HepG2 (cell line): ENCODE measurements at regions not wholly inside any gene's neighbourhood (a gene's known extent, or its start where the extent isn't known, plus 50 kb on each side); places are given as distances from the start of the nearest gene placed in this dataset.

Source experiments
- ATAC-seq: fragments of 200-7000 bp; cut with Tn5 transposase; 3 replicates; pipeline ENCODE4 v1.9.1; 2020; ENCODE audit warnings: mild to moderate bottlenecking, moderate library complexity
- BruUV-seq: library from RNA; stranded (reverse); fragments of 400-500 nt; replicated peaks from 2 replicates; lab custom pipeline; 2021; lab: Mats Ljungman, UMichigan
- CTCF ChIA-PET: fragments of 300-600 bp; formaldehyde crosslinking; extraction: SDS; loops from one replicate; lab custom pipeline; 2021; ENCODE audit warnings: low total read pairs, inconsistent platforms, low intra/inter-chr PET ratio; lab: Yijun Ruan, JAX
- POLR2A ChIA-PET: fragments of 350-600 bp; sonication (Branson Sonifier 250); formaldehyde crosslinking; loops from one replicate; lab custom pipeline; 2020; ENCODE audit warnings: antibody characterized with exemption, inconsistent platforms; lab: Yijun Ruan, JAX
- DNase-seq: peaks from one replicate; pipeline ENCODE4 v3.0.0-alpha.2; 2015; ENCODE audit warnings: low spot score
- FAIRE-seq: peaks from 3 replicates; lab custom pipeline; 2011; peaks lifted over from hg19 to GRCh38; lab: Jason Lieb, UNC
- H2AFZ ChIP-seq: one replicate; pipeline ENCODE4 v1.6.1; 2011; ENCODE audit warnings: low read length, inconsistent platforms
- H3K27ac ChIP-seq: fragments of 300-600 bp; 3 replicates; pipeline ENCODE4 v1.8.0; 2011; ENCODE audit warnings: mixed run types, mild to moderate bottlenecking, mixed read lengths, low read length, inconsistent platforms; ENCODE audit not compliant: insufficient read depth; ENCODE audit errors: extremely low read length
- H3K27me3 ChIP-seq, 2 experiments: fragments of 200-600 bp in 1 of 2; 2 replicates in 1 of 2; 3 replicates in 1 of 2; pipeline versions ENCODE4 v1.6.0 to v1.8.0; 2011; ENCODE audit warnings: low read length in 2 of 2, mild to moderate bottlenecking in 2 of 2, moderate library complexity in 2 of 2, inconsistent platforms in 1 of 2; ENCODE audit not compliant: insufficient read depth in 2 of 2, control insufficient read depth in 1 of 2
- H3K36me3 ChIP-seq, 2 experiments: fragments of 200-600 bp in 1 of 2; replicated peaks in 1 of 2; 2 replicates in 1 of 2; 3 replicates in 1 of 2; pipeline versions ENCODE4 v1.5.1 to v1.8.0; 2011; ENCODE audit warnings: low read length in 2 of 2, inconsistent platforms in 1 of 2; ENCODE audit not compliant: insufficient read depth in 2 of 2, control insufficient read depth in 1 of 2
- H3K4me1 ChIP-seq: 2 replicates; pipeline ENCODE4 v1.5.1; 2012; ENCODE audit warnings: low read length, inconsistent platforms; ENCODE audit not compliant: insufficient read depth
- H3K4me2 ChIP-seq: 2 replicates; pipeline ENCODE4 v1.6.0; 2011; ENCODE audit warnings: low read depth, low read length, inconsistent platforms
- H3K4me3 ChIP-seq, 3 experiments: fragments of 200-600 bp in 1 of 3; sonication (generic), shearing (Covaris generic) in 1 of 3; replicated peaks in 1 of 3; 2 replicates each; pipeline ENCODE4 v1.5.1; 2011 to 2016; ENCODE audit warnings: low read length in 3 of 3, inconsistent platforms in 2 of 3, low read depth in 2 of 3, mild to moderate bottlenecking in 2 of 3, control low read depth in 1 of 3, mixed read lengths in 1 of 3; ENCODE audit not compliant: insufficient read depth in 1 of 3
- H3K79me2 ChIP-seq: one replicate; pipeline ENCODE4 v1.6.1; 2011; ENCODE audit warnings: low read length, inconsistent platforms; ENCODE audit not compliant: insufficient read depth
- H3K9ac ChIP-seq: 2 replicates; pipeline ENCODE4 v1.6.0; 2011; ENCODE audit warnings: mild to moderate bottlenecking, low read depth, low read length, inconsistent platforms; ENCODE audit not compliant: insufficient read depth
- H3K9me3 ChIP-seq: 2 replicates; pipeline ENCODE4 v1.5.1; 2012; ENCODE audit warnings: mild to moderate bottlenecking, low read length
- H4K20me1 ChIP-seq: 2 replicates; pipeline ENCODE4 v1.6.0; 2011; ENCODE audit warnings: inconsistent platforms, mild to moderate bottlenecking, low read length, moderate library complexity; ENCODE audit not compliant: insufficient read depth
- ATRX ChIP-seq: sonication (generic); formaldehyde crosslinking; IDR thresholded peaks from 2 replicates; pipeline ENCODE4 v1.4.0; 2020; ENCODE audit warnings: missing genetic modification reagents, borderline replicate concordance
- FOXP1 ChIP-seq, 2 experiments: fragments of 450-650 bp in 1 of 2; IDR thresholded peaks; 2 replicates each; pipeline ENCODE4 v1.6.1; 2017 to 2018; ENCODE audit warnings: antibody characterized with exemption in 1 of 2
- GZF1 ChIP-seq: sonication (generic); formaldehyde crosslinking; IDR thresholded peaks from 2 replicates; pipeline ENCODE4 v1.5.1; 2020; ENCODE audit warnings: mild to moderate bottlenecking, missing genetic modification reagents
- HNRNPLL ChIP-seq: fragments of 200-400 bp; formaldehyde crosslinking; IDR thresholded peaks from 2 replicates; pipeline ENCODE4 v1.6.1; 2017; ENCODE audit warnings: mild to moderate bottlenecking, low read depth, low read length; ENCODE audit not compliant: poor library complexity, severe bottlenecking
- MYNN ChIP-seq: sonication (generic); formaldehyde crosslinking; IDR thresholded peaks from 2 replicates; pipeline ENCODE4 v1.4.0; 2020; ENCODE audit warnings: mild to moderate bottlenecking, low read depth, missing genetic modification reagents
- NBN ChIP-seq: fragments of 450-650 bp; conservative IDR thresholded peaks from 2 replicates; pipeline ENCODE4 v1.6.1; 2017
- RFX1 ChIP-seq: fragments of 450-650 bp; IDR thresholded peaks from 2 replicates; pipeline ENCODE4 v1.6.1; 2017
- TCF7 ChIP-seq: sonication (generic); IDR thresholded peaks from 2 replicates; pipeline ENCODE4 v1.6.1; 2016; ENCODE audit warnings: antibody characterized with exemption, low read depth
- WGBS: methylation state at CpG from one replicate; pipeline ENCODE4 v1.1.6; 2017; ENCODE audit warnings: low lambda C conversion rate; 5-methylcytosine and 5-hydroxymethylcytosine counted together
- in situ Hi-C: cut with HindIII; loops from 2 replicates; pipeline ENCODE4 v1.10.0; 2017; ENCODE audit warnings: low pct_unique_long_range_greater_than_20kb; ENCODE audit not compliant: extremely low pct_ligation_motif_present
- intact Hi-C: fragments of 100-400 bp; cut with micrococcal nuclease; formaldehyde crosslinking; loops from one replicate; pipeline ENCODE4 v1.10.0; 2022; ENCODE audit not compliant: unreplicated experiment
- TF ChIP-seq, protein P1 (sequence below): IDR thresholded peaks from 2 replicates; pipeline ENCODE4 v1.6.1; 2016; ENCODE audit warnings: mild to moderate bottlenecking
- TF ChIP-seq, protein P2 (sequence below): sonication (generic); formaldehyde crosslinking; IDR thresholded peaks from 2 replicates; pipeline ENCODE4 v1.9.0; 2022; ENCODE audit warnings: low read depth, missing genetic modification reagents
- TF ChIP-seq, protein P3 (sequence below): sonication (generic); formaldehyde crosslinking; IDR thresholded peaks from 2 replicates; pipeline ENCODE4 v1.9.0; 2021; ENCODE audit warnings: missing genetic modification reagents, borderline replicate concordance

DNA sequence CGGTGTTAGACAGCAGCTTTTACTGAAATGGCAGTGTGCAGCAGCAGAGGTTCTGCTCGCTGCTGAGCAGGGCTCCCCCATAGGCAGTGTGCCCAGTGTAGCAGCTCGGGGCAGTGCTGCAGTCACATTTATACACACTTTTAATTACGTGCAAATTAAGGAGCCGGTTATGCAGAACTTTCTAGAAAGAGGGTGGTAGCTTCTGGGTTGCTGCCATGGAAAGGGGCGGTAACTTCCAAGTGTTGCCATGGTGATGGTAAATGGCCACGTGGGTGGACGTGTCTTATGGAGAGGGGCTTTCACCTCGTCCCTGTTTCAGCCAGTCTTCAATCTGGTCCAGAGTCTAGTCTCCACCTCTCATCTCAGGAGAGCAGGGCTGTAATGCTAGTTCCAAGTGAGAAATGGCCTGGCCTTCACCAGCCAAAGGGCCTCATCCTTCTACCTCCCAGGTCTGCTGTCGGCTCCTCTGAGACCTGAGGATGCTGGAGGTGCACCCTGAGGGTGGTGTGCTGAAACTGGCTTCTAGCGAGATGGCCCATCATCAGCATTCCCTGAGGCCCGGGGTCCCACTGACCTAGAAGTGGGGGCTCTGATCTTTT, 180.5 kb upstream of the PMEPA1 start:
- Histone ChIP-seq H3K9ac (no peak overlapping the region), H3K79me2 (no peaks in the 10 kb centered on the region), H2AFZ (no peak overlapping the region), H3K36me3 (no peaks in the 10 kb centered on the region), H3K4me2 (no peak overlapping the region), H3K4me3 (no peak overlapping the region), H3K4me1 (no peaks in the 10 kb centered on the region), H4K20me1 (no peaks in the 10 kb centered on the region), H3K9me3 (no peaks in the 10 kb centered on the region), H3K27me3 (peaks cover 8 to 39% of the 10 kb centered on the region in 2 experiments; a peak in 4 of 5 replicates), H3K27ac (no peak overlapping the region)
- WGBS = 30% methylated on average over 12 of the region's 12 CpGs
- DNase-seq (no peak), ATAC-seq (no peak), FAIRE-seq (no peak)
- TF ChIP-seq RFX1 (peak; percentile 4; the same call in 1 of the 2 replicates), HNRNPLL (no peak), GZF1 (CRISPR knock-in tag) (no peak), TCF7 (no peak)
- TF ChIP-seq, protein P1, sequence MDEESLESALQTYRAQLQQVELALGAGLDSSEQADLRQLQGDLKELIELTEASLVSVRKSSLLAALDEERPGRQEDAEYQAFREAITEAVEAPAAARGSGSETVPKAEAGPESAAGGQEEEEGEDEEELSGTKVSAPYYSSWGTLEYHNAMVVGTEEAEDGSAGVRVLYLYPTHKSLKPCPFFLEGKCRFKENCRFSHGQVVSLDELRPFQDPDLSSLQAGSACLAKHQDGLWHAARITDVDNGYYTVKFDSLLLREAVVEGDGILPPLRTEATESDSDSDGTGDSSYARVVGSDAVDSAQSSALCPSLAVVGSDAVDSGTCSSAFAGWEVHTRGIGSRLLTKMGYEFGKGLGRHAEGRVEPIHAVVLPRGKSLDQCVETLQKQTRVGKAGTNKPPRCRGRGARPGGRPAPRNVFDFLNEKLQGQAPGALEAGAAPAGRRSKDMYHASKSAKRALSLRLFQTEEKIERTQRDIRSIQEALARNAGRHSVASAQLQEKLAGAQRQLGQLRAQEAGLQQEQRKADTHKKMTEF (CRISPR knock-in tag) = no peak
- ChIA-PET CTCF (no interaction called here), POLR2A (no interaction called here)
- in situ Hi-C loops = no loop called here
- BruUV-seq = no TSS peak
- intact Hi-C loops = no loop called here

DNA sequence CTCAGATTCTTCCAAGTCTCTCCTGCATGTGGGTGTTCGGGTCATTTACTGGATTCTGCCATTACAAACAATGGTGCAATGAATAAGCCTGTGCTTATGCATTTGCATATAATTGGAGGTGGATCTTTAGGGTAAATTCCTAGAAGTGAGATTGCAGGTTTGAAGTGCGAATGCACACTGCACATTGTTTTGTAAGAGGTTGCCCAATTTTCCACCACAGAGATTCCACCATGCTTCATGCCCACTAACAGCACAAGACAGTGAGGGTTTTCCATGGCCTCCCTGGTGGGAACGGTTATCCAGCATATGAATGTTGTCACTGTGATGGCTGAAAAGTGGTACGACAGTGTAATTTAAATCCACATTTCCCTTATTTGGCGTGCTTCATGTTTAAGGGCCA, 178.8 kb upstream of the PMEPA1 start:
- TF ChIP-seq ATRX (CRISPR knock-in tag) (no peak), MYNN (CRISPR knock-in tag) (no peak), FOXP1 (IDR thresholded peaks at IDR 0.05) (no peak), FOXP1 (CRISPR knock-in tag; IDR thresholded peaks at IDR 0.05) (no peak), NBN (no peak)
- TF ChIP-seq, protein P2, sequence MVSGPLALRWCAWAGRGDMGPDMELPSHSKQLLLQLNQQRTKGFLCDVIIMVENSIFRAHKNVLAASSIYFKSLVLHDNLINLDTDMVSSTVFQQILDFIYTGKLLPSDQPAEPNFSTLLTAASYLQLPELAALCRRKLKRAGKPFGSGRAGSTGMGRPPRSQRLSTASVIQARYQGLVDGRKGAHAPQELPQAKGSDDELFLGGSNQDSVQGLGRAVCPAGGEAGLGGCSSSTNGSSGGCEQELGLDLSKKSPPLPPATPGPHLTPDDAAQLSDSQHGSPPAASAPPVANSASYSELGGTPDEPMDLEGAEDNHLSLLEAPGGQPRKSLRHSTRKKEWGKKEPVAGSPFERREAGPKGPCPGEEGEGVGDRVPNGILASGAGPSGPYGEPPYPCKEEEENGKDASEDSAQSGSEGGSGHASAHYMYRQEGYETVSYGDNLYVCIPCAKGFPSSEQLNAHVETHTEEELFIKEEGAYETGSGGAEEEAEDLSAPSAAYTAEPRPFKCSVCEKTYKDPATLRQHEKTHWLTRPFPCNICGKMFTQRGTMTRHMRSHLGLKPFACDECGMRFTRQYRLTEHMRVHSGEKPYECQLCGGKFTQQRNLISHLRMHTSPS = no peak
- TF ChIP-seq, protein P3, sequence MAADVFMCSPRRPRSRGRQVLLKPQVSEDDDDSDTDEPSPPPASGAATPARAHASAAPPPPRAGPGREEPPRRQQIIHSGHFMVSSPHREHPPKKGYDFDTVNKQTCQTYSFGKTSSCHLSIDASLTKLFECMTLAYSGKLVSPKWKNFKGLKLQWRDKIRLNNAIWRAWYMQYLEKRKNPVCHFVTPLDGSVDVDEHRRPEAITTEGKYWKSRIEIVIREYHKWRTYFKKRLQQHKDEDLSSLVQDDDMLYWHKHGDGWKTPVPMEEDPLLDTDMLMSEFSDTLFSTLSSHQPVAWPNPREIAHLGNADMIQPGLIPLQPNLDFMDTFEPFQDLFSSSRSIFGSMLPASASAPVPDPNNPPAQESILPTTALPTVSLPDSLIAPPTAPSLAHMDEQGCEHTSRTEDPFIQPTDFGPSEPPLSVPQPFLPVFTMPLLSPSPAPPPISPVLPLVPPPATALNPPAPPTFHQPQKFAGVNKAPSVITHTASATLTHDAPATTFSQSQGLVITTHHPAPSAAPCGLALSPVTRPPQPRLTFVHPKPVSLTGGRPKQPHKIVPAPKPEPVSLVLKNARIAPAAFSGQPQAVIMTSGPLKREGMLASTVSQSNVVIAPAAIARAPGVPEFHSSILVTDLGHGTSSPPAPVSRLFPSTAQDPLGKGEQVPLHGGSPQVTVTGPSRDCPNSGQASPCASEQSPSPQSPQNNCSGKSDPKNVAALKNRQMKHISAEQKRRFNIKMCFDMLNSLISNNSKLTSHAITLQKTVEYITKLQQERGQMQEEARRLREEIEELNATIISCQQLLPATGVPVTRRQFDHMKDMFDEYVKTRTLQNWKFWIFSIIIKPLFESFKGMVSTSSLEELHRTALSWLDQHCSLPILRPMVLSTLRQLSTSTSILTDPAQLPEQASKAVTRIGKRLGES (CRISPR knock-in tag) = no peak
- in situ Hi-C loops = no loop called here
- Histone ChIP-seq H3K79me2 (no peaks in the 10 kb centered on the region), H3K4me1 (no peaks in the 10 kb centered on the region), H3K36me3 (no peaks in the 10 kb centered on the region), H3K4me3 (no peak overlapping the region), H3K4me2 (no peak overlapping the region), H3K9ac (no peak overlapping the region), H2AFZ (no peak overlapping the region), H4K20me1 (no peaks in the 10 kb centered on the region), H3K27me3 (peaks cover 7 to 30% of the 10 kb centered on the region in 2 experiments; a peak in 4 of 5 replicates), H3K9me3 (no peaks in the 10 kb centered on the region), H3K27ac (no peak overlapping the region)
- POLR2A ChIA-PET = no interaction called here
- ATAC-seq = no peak
- FAIRE-seq = no peak
- DNase-seq = no peak
- intact Hi-C loops = no loop called here
- BruUV-seq = no TSS peak
- CTCF ChIA-PET = no interaction called here
- WGBS = 22% methylated on average over 5 of the region's 5 CpGs
